H1 (cell line): ENCODE measurements at regions not wholly inside any gene's neighbourhood (a gene's known extent, or its start where the extent isn't known, plus 50 kb on each side); places are given as distances from the start of the nearest gene placed in this dataset.

ENCODE experiments used
- CTCF ChIA-PET: fragments of 300-600 bp; sonication (Branson Sonifier 250); formaldehyde crosslinking; loops from one replicate; lab custom pipeline; 2021; ENCODE audit not compliant: partially characterized antibody; lab: Charles Lee
- POLR2A ChIA-PET: fragments of 300-600 bp; sonication (Branson Sonifier 250); formaldehyde crosslinking; loops from one replicate; lab custom pipeline; 2021; ENCODE audit warnings: inconsistent platforms; ENCODE audit not compliant: partially characterized antibody; lab: Charles Lee
- DNase-seq, 2 experiments: peaks; one replicate each; pipeline versions ENCODE4 v3.0.0 to v3.0.0-alpha.2; 2010 to 2022; ENCODE audit warnings: low spot score in 2 of 2, low read depth in 1 of 2, mixed read lengths in 1 of 2
- FAIRE-seq: peaks from 2 replicates; lab custom pipeline; 2011; peaks lifted over from hg19 to GRCh38; lab: Jason Lieb, UNC
- H2AFZ ChIP-seq: 2 replicates; pipeline ENCODE4 v1.8.1; 2012; ENCODE audit warnings: low read length, inconsistent platforms
- H2AK5ac ChIP-seq: 2 replicates; pipeline ENCODE4 v1.6.1; 2013; ENCODE audit warnings: low read depth, low read length
- H2BK120ac ChIP-seq: replicated peaks from 2 replicates; pipeline ENCODE3; 2013; ENCODE audit warnings: low read depth, low read length, inconsistent platforms
- H2BK12ac ChIP-seq: 2 replicates; pipeline ENCODE4 v1.6.1; 2013; ENCODE audit warnings: low read depth, low read length
- H2BK15ac ChIP-seq: 2 replicates; pipeline ENCODE4 v1.6.1; 2013; ENCODE audit warnings: low read length
- H2BK20ac ChIP-seq: 2 replicates; pipeline ENCODE4 v1.6.1; 2013; ENCODE audit warnings: low read length
- H2BK5ac ChIP-seq: 2 replicates; pipeline ENCODE4 v1.6.1; 2013; ENCODE audit warnings: low read depth, low read length
- H3K14ac ChIP-seq: 2 replicates; pipeline ENCODE4 v1.6.1; 2013; ENCODE audit warnings: inconsistent platforms; ENCODE audit not compliant: insufficient read length
- H3K18ac ChIP-seq: 2 replicates; pipeline ENCODE4 v1.6.1; 2013; ENCODE audit warnings: low read length; ENCODE audit errors: extremely low read depth
- H3K23ac ChIP-seq: 2 replicates; pipeline ENCODE4 v1.6.1; 2013; ENCODE audit warnings: inconsistent platforms; ENCODE audit not compliant: insufficient read length
- H3K23me2 ChIP-seq: 2 replicates; pipeline ENCODE4 v1.6.1; 2013; ENCODE audit warnings: low read depth, low read length
- H3K27ac ChIP-seq: 2 replicates; pipeline ENCODE4 v1.6.1; 2011; ENCODE audit warnings: low read depth, low read length, inconsistent platforms
- H3K27me3 ChIP-seq, 4 experiments: replicated peaks in 1 of 4; 1 replicate in 1 of 4; 2 replicates in 3 of 4; pipeline versions ENCODE4 v1.6.1 to v1.8.1; 2011 to 2013; ENCODE audit warnings: low read length in 3 of 4, mild to moderate bottlenecking in 3 of 4, inconsistent platforms in 2 of 4, mixed read lengths in 2 of 4, moderate library complexity in 1 of 4; ENCODE audit not compliant: control insufficient read depth in 3 of 4, insufficient read depth in 3 of 4; ENCODE audit errors: extremely low read depth in 1 of 4
- H3K36me3 ChIP-seq, 4 experiments: 2 replicates each; pipeline versions ENCODE4 v1.6.1 to v1.8.1; 2011 to 2013; ENCODE audit warnings: mild to moderate bottlenecking in 4 of 4, low read length in 3 of 4, moderate library complexity in 2 of 4, control low read depth in 1 of 4, inconsistent platforms in 1 of 4; ENCODE audit not compliant: insufficient read depth in 4 of 4, control insufficient read depth in 2 of 4
- H3K4ac ChIP-seq: replicated peaks from 2 replicates; pipeline ENCODE3; 2013; ENCODE audit warnings: low read length, low read depth, mixed read lengths, inconsistent platforms; ENCODE audit not compliant: insufficient read length
- H3K4me1 ChIP-seq, 4 experiments: replicated peaks in 1 of 4; 1 replicate in 1 of 4; 2 replicates in 3 of 4; pipeline versions ENCODE4 v1.6.1 to v1.8.1; 2011 to 2013; ENCODE audit warnings: low read length in 3 of 4, inconsistent platforms in 2 of 4, mixed read lengths in 1 of 4; ENCODE audit not compliant: insufficient read depth in 4 of 4, control insufficient read depth in 3 of 4
- H3K4me2 ChIP-seq, 2 experiments: 2 replicates each; pipeline versions ENCODE4 v1.6.1 to v1.8.1; 2011 to 2013; ENCODE audit warnings: low read depth in 2 of 2, low read length in 2 of 2, control low read depth in 1 of 2, inconsistent platforms in 1 of 2, mild to moderate bottlenecking in 1 of 2; ENCODE audit not compliant: insufficient read depth in 1 of 2
- H3K4me3 ChIP-seq, 4 experiments: fragments of 200-600, 300-600 bp in 1 of 4; sonication (generic), shearing (Covaris generic), sonication (Bioruptor Twin) in 1 of 4; 2 replicates each; pipeline versions ENCODE4 v1.5.1 to v1.8.1; 2011 to 2016; ENCODE audit warnings: low read length in 4 of 4, low read depth in 3 of 4, control low read depth in 2 of 4, inconsistent platforms in 2 of 4, mild to moderate bottlenecking in 2 of 4, mixed read lengths in 1 of 4, moderate library complexity in 1 of 4; ENCODE audit not compliant: insufficient read depth in 2 of 4; ENCODE audit errors: extremely low read depth in 1 of 4
- H3K56ac ChIP-seq: replicated peaks from 2 replicates; pipeline ENCODE3; 2013; ENCODE audit warnings: low read depth, mild to moderate bottlenecking, mixed read lengths, low read length, inconsistent platforms; ENCODE audit not compliant: insufficient read length
- H3K79me1 ChIP-seq: 2 replicates; pipeline ENCODE4 v1.6.1; 2013; ENCODE audit warnings: low read depth, low read length, control low read depth
- H3K79me2 ChIP-seq, 2 experiments: 2 replicates each; pipeline versions ENCODE4 v1.6.1 to v1.8.1; 2012 to 2013; ENCODE audit warnings: low read length in 2 of 2, mild to moderate bottlenecking in 2 of 2, inconsistent platforms in 1 of 2; ENCODE audit not compliant: insufficient read depth in 2 of 2, control insufficient read depth in 1 of 2
- H3K9ac ChIP-seq, 4 experiments: replicated peaks in 1 of 4; 1 replicate in 1 of 4; 2 replicates in 3 of 4; pipeline versions ENCODE4 v1.6.1 to v1.8.1; 2011 to 2013; ENCODE audit warnings: low read depth in 3 of 4, low read length in 3 of 4, control low read depth in 2 of 4, mild to moderate bottlenecking in 2 of 4, moderate library complexity in 2 of 4, inconsistent platforms in 1 of 4; ENCODE audit errors: extremely low read depth in 1 of 4
- H3K9me3 ChIP-seq, 2 experiments: 2 replicates each; pipeline versions ENCODE4 v1.6.1 to v1.8.1; 2012 to 2013; ENCODE audit warnings: mild to moderate bottlenecking in 2 of 2, moderate library complexity in 2 of 2, control low read depth in 1 of 2, inconsistent platforms in 1 of 2, low read depth in 1 of 2, low read length in 1 of 2, mixed read lengths in 1 of 2; ENCODE audit not compliant: insufficient read depth in 2 of 2
- H4K20me1 ChIP-seq, 2 experiments: replicated peaks in 1 of 2; 2 replicates each; pipeline versions ENCODE3 to v1.8.1; 2011 to 2013; ENCODE audit warnings: inconsistent platforms in 2 of 2, low read length in 2 of 2, mild to moderate bottlenecking in 1 of 2; ENCODE audit not compliant: insufficient read depth in 2 of 2, control insufficient read depth in 1 of 2
- H4K5ac ChIP-seq: 2 replicates; pipeline ENCODE4 v1.6.1; 2013; ENCODE audit warnings: low read length, low read depth, mixed read lengths, inconsistent platforms; ENCODE audit not compliant: insufficient read length
- H4K8ac ChIP-seq: 2 replicates; pipeline ENCODE4 v1.8.0; 2013; ENCODE audit warnings: mild to moderate bottlenecking, moderate library complexity, low read length, inconsistent platforms; ENCODE audit not compliant: insufficient read depth; ENCODE audit errors: extremely low read depth
- H4K91ac ChIP-seq: replicated peaks from 2 replicates; pipeline ENCODE3; 2013; ENCODE audit warnings: low read length, mixed read lengths, inconsistent platforms; ENCODE audit not compliant: insufficient read length
- BCL11A ChIP-seq, 2 experiments: IDR thresholded peaks; one replicate each; pipeline ENCODE4 v1.6.1; 2011; ENCODE audit warnings: low read depth in 2 of 2, low read length in 2 of 2, mild to moderate bottlenecking in 2 of 2
- CBX5 ChIP-seq: fragments of 300-800, 300-1000 bp; sonication (generic); IDR thresholded peaks from 2 replicates; pipeline ENCODE4 v1.7.1; 2016; ENCODE audit warnings: antibody characterized with exemption, low read length, low read depth
- GABPA ChIP-seq: IDR thresholded peaks from 2 replicates; pipeline ENCODE4 v1.6.1; 2011; ENCODE audit warnings: mild to moderate bottlenecking, low read length, moderate library complexity, borderline replicate concordance; ENCODE audit not compliant: insufficient read depth
- MAFK ChIP-seq: IDR thresholded peaks from 2 replicates; pipeline ENCODE4 v1.6.1; 2012; ENCODE audit warnings: low read depth, mild to moderate bottlenecking, improper control_type of control experiment, low read length
- RNF2 ChIP-seq: fragments of 200-900, 300-1000 bp; sonication (generic); IDR thresholded peaks from 2 replicates; pipeline ENCODE4 v1.7.1; 2016; ENCODE audit warnings: borderline replicate concordance, low read depth, mild to moderate bottlenecking, antibody characterized with exemption, low read length; ENCODE audit not compliant: poor library complexity, severe bottlenecking; ENCODE audit errors: missing control alignments
- SIN3A ChIP-seq, 2 experiments: IDR thresholded peaks in 1 of 2; conservative IDR thresholded peaks in 1 of 2; 2 replicates each; pipeline ENCODE4 v1.6.1; 2011 to 2012; ENCODE audit warnings: low read length in 2 of 2, improper control_type of control experiment in 1 of 2, low read depth in 1 of 2, mild to moderate bottlenecking in 1 of 2
- TAF7 ChIP-seq: optimal IDR thresholded peaks from 2 replicates; pipeline ENCODE3; 2011; ENCODE audit warnings: low read depth, mild to moderate bottlenecking, inconsistent platforms, low read length, moderate library complexity, borderline replicate concordance
- WGBS, 2 experiments: shearing (Covaris generic) in 1 of 2; methylation state at CpG; one replicate each; pipeline versions ENCODE4 v1.1.6 to v1.1.7; 2013 to 2015; ENCODE audit warnings: low lambda C conversion rate in 2 of 2, mixed read lengths in 2 of 2, inconsistent platforms in 1 of 2, low coverage in 1 of 2, missing lambda C conversion rate in 1 of 2; ENCODE audit not compliant: insufficient replicate concordance in 2 of 2, insufficient coverage in 1 of 2, insufficient read length in 1 of 2; ENCODE audit errors: extremely low coverage in 1 of 2, missing lambda C conversion rate in 1 of 2; 5-methylcytosine and 5-hydroxymethylcytosine counted together
- TF ChIP-seq, protein P1 (sequence below), 3 experiments: IDR thresholded peaks; 1 replicate in 2 of 3; 2 replicates in 1 of 3; pipeline versions ENCODE4 v1.5.1 to v1.6.1; 2011; ENCODE audit warnings: low read length in 3 of 3, mild to moderate bottlenecking in 3 of 3, inconsistent platforms in 2 of 3, low read depth in 1 of 3, moderate library complexity in 1 of 3; ENCODE audit not compliant: insufficient read depth in 1 of 3; ENCODE audit errors: control extremely low read depth in 1 of 3

DNA sequence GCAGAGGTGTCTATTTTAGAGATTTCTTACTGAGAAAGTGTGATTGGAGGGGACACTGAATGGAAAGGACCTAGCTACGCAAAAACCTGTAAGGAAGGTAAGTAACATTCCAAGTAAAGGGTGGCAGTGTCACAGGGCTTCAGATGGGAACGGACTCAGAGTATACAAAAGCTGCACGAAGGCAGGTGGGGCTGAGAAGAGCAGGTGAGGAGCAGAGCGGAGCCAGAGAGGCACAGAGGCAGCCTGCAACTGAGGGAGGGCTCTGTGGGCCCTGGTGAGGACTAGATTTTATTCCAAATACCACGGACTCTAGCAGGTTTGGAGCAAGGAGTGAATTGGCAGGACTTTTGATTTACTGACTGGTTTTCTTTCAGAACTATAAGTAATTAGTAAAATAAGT is 331.3 kb upstream of the PKDCC start:
- Histone ChIP-seq H3K79me1 (no peaks in the 10 kb centered on the region), H2BK12ac (no peak overlapping the region), H3K9me3 (no peaks in the 10 kb centered on the region), H3K4me1 (no peaks in the 10 kb centered on the region), H3K9ac (no peak overlapping the region), H3K4me3 (no peak overlapping the region), H3K14ac (no peak overlapping the region), H3K18ac (no peak overlapping the region), H4K8ac (no peak overlapping the region), H3K79me2 (no peaks in the 10 kb centered on the region), H2BK5ac (no peak overlapping the region), H3K4ac (no peak overlapping the region), H3K4me2 (no peak overlapping the region), H3K56ac (no peak overlapping the region), H4K91ac (no peak overlapping the region), H2BK15ac (no peak overlapping the region), H3K23ac (no peak overlapping the region), H2AK5ac (no peak overlapping the region), H3K27me3 (no peaks in the 10 kb centered on the region), H2BK120ac (no peak overlapping the region), H3K27ac (no peak overlapping the region), H3K23me2 (no peaks in the 10 kb centered on the region), H4K5ac (no peak overlapping the region), H3K36me3 (no peaks in the 10 kb centered on the region), H4K20me1 (no peaks in the 10 kb centered on the region), H2AFZ (no peak overlapping the region), H2BK20ac (no peak overlapping the region)
- 82% methylated on average over 5 of the region's 5 CpGs; no CpG with 5 or more reads in 1 of the 2 experiments for WGBS, 2 experiments
- no peak for DNase-seq
- ChIA-PET POLR2A (no interaction called here), CTCF (interaction anchor here (0.7 to 1.2 kb wide), 2 partner anchors 17 to 315 kb away, joined by 3 read pairs; no protein-coding TSS in a partner anchor)
- TF ChIP-seq GABPA, result no peak
- TF ChIP-seq CBX5, result no peak
- no peak for TF ChIP-seq TAF7
- no peak for TF ChIP-seq MAFK
- no peak for TF ChIP-seq RNF2
- TF ChIP-seq BCL11A (IDR thresholded peaks at IDR 0.05; ENCODE audit: low read depth in 2 of 2, low read length in 2 of 2), result no peak
- TF ChIP-seq SIN3A (conservative IDR thresholded peaks at IDR 0.05 in 1 of 2, IDR thresholded peaks at IDR 0.05 in 1 of 2; ENCODE audit: low read depth in 1 of 2, low read length in 2 of 2), result no peak
- TF ChIP-seq, protein P1, sequence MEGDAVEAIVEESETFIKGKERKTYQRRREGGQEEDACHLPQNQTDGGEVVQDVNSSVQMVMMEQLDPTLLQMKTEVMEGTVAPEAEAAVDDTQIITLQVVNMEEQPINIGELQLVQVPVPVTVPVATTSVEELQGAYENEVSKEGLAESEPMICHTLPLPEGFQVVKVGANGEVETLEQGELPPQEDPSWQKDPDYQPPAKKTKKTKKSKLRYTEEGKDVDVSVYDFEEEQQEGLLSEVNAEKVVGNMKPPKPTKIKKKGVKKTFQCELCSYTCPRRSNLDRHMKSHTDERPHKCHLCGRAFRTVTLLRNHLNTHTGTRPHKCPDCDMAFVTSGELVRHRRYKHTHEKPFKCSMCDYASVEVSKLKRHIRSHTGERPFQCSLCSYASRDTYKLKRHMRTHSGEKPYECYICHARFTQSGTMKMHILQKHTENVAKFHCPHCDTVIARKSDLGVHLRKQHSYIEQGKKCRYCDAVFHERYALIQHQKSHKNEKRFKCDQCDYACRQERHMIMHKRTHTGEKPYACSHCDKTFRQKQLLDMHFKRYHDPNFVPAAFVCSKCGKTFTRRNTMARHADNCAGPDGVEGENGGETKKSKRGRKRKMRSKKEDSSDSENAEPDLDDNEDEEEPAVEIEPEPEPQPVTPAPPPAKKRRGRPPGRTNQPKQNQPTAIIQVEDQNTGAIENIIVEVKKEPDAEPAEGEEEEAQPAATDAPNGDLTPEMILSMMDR (IDR thresholded peaks at IDR 0.05; ENCODE audit: control extremely low read depth in 1 of 3, insufficient read depth in 1 of 3, low read depth in 1 of 3, low read length in 3 of 3), result no peak
- FAIRE-seq, result no peak
